ENCODE measurements at regions not wholly inside any gene's neighbourhood (a gene's known extent, or its start where the extent isn't known, plus 50 kb on each side); places are given as distances from the start of the nearest gene placed in this dataset.
A peak's percentile ranks its signal among the peaks of the same experiment; 100 is the strongest.

DNA sequence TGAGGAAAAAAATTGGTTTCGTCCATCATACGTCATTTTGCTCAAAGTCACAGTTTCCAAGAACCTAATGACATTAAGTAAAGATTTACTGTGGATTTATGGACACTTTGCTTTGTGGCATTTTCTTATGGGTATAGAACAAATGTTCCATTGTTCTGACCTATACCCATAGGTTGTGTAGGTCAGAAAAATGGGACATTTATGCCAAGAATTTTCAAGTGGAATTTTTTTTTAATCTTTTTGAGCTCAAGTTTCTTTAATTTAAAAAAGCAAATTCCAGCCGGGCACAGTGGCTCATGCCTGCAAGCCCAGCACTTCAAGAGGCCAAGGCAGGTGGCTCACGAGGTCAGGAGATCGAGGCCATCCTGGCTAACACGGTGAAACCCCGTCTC lies 187.5 kb upstream of the TPM1 start:
- H3K27me3 Mint-ChIP-seq (ENCODE audit: insufficient read depth, unreplicated experiment), result no peaks in the 10 kb centered on the region
- intact Hi-C loops (cut with micrococcal nuclease), result no loop called here
- H3K4me1 Mint-ChIP-seq (ENCODE audit: insufficient read depth, unreplicated experiment), result peaks cover 28% of the 10 kb centered on the region
- no peak overlapping the region for H3K27ac Mint-ChIP-seq (ENCODE audit: low read depth, unreplicated experiment)
- CTCF ChIA-PET, result interaction anchor here (0.7 to 2.8 kb wide), 3 partner anchors 68 to 239 kb away, joined by 3 to 9 read pairs (median 3); no protein-coding TSS in a partner anchor
- H3K36me3 Mint-ChIP-seq (ENCODE audit: insufficient read depth, unreplicated experiment), result no peaks in the 10 kb centered on the region
- H3K4me3 Mint-ChIP-seq (ENCODE audit: unreplicated experiment), result no peak overlapping the region
- POLR2A ChIA-PET, result interaction anchor here (0.9 to 2.7 kb wide), 3 partner anchors 41 to 193 kb away, joined by 3 to 11 read pairs (median 3); no protein-coding TSS in a partner anchor
- no peak for DNase-seq (ENCODE audit: unreplicated experiment)
- BruUV-seq (replicated peaks), result no TSS peak
- TF ChIP-seq, protein P1, sequence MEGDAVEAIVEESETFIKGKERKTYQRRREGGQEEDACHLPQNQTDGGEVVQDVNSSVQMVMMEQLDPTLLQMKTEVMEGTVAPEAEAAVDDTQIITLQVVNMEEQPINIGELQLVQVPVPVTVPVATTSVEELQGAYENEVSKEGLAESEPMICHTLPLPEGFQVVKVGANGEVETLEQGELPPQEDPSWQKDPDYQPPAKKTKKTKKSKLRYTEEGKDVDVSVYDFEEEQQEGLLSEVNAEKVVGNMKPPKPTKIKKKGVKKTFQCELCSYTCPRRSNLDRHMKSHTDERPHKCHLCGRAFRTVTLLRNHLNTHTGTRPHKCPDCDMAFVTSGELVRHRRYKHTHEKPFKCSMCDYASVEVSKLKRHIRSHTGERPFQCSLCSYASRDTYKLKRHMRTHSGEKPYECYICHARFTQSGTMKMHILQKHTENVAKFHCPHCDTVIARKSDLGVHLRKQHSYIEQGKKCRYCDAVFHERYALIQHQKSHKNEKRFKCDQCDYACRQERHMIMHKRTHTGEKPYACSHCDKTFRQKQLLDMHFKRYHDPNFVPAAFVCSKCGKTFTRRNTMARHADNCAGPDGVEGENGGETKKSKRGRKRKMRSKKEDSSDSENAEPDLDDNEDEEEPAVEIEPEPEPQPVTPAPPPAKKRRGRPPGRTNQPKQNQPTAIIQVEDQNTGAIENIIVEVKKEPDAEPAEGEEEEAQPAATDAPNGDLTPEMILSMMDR (IDR thresholded peaks at IDR 0.05; ENCODE audit: unreplicated experiment), result no peak
- no peaks in the 10 kb centered on the region for H3K9me3 Mint-ChIP-seq (ENCODE audit: unreplicated experiment)

DNA sequence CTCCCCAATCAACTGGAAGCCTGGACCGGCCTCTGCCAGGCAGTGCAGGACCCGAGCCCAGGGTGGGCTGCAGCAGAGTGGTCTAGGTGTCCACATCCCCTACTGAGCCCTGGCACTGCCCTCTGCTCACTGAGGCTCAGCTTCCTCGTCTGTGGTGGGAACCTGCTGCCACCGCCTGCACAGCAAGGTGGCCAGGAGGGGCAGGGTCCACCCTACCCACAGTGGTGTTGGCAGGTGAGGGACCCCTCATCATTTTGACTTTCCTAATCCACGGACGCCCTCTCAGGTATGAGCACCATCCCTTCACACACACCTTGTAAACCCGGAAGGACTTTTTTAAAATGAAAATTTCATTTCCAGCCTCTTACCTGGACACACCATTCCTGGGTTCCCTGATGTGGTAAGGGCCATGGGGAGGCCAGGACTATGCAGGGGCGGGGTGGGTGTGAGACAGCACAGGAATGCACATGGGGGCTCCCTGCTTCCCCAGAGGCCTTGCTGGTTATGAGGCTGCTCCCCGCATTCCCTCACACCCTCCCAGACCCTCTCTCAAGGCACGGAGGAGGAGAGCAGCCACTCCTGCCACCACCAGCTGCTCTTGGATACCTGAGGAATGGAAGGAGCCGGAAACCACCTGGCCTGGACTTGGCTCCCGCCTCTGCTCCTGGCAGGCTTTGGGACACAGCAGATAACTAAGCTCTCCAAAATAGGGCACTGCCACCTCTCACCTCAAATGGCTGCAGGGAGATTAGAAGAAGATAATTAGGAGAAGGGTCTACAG lies 185.9 kb upstream of the TPM1 start:
- Mint-ChIP-seq H3K4me1 (ENCODE audit: insufficient read depth, unreplicated experiment) (peaks cover 28% of the 10 kb centered on the region), H3K27me3 (ENCODE audit: insufficient read depth, unreplicated experiment) (no peaks in the 10 kb centered on the region), H3K36me3 (ENCODE audit: insufficient read depth, unreplicated experiment) (no peaks in the 10 kb centered on the region), H3K9me3 (ENCODE audit: unreplicated experiment) (no peaks in the 10 kb centered on the region), H3K4me3 (ENCODE audit: unreplicated experiment) (no peak overlapping the region), H3K27ac (ENCODE audit: low read depth, unreplicated experiment) (peak overlapping the region; percentile 83)
- DNase-seq (ENCODE audit: unreplicated experiment), result no peak
- CTCF ChIA-PET, result interaction anchor here (0.7 kb wide), 1 partner anchor 78 kb away, joined by 3 read pairs; no protein-coding TSS in a partner anchor
- POLR2A ChIA-PET, result interaction anchor here (0.8 to 1.5 kb wide), 2 partner anchors 43 to 208 kb away, joined by 3 read pairs; no protein-coding TSS in a partner anchor
- BruUV-seq (replicated peaks), result no TSS peak
- intact Hi-C loops (cut with micrococcal nuclease), result no loop called here
- TF ChIP-seq, protein P1 (IDR thresholded peaks at IDR 0.05; ENCODE audit: unreplicated experiment), result no peak

DNA sequence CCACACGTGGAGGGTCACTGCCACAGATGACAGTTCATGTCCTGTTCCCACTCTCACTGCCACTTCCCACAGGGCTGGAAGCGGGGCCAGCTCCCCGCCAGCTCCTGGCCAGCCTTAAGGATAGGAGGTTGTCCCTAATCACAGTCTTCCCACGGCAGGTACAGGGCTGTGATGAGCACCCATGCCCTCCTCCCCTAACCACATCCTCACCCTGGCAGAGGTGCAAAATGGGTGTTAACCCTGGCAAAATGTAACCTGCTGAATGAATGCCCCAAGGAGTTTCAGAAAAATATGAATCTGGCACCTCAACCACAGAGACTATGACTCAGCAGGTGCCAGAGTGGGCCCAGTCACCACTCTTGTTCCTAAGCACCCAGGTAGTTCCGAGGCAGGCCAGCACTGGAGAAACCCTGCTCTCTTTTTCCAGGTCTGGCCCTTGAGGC lies 185.1 kb upstream of the TPM1 start:
- H3K27me3 Mint-ChIP-seq (ENCODE audit: insufficient read depth, unreplicated experiment), result no peaks in the 10 kb centered on the region
- peaks cover 28% of the 10 kb centered on the region for H3K4me1 Mint-ChIP-seq (ENCODE audit: insufficient read depth, unreplicated experiment)
- intact Hi-C loops (cut with micrococcal nuclease), result no loop called here
- peak overlapping the region; percentile 83 for H3K27ac Mint-ChIP-seq (ENCODE audit: low read depth, unreplicated experiment)
- no peak overlapping the region for H3K4me3 Mint-ChIP-seq (ENCODE audit: unreplicated experiment)
- no peaks in the 10 kb centered on the region for H3K36me3 Mint-ChIP-seq (ENCODE audit: insufficient read depth, unreplicated experiment)
- no peaks in the 10 kb centered on the region for H3K9me3 Mint-ChIP-seq (ENCODE audit: unreplicated experiment)
- no TSS peak for BruUV-seq (replicated peaks)
- TF ChIP-seq, protein P1 (IDR thresholded peaks at IDR 0.05; ENCODE audit: unreplicated experiment), result no peak
- CTCF ChIA-PET, result interaction anchor here (0.7 kb wide), 1 partner anchor 77 kb away, joined by 3 read pairs; no protein-coding TSS in a partner anchor
- POLR2A ChIA-PET, result interaction anchor here (0.7 to 1.5 kb wide), 3 partner anchors 43 to 207 kb away, joined by 3 read pairs; no protein-coding TSS in a partner anchor
- DNase-seq (ENCODE audit: unreplicated experiment), result peak; percentile 96

DNA sequence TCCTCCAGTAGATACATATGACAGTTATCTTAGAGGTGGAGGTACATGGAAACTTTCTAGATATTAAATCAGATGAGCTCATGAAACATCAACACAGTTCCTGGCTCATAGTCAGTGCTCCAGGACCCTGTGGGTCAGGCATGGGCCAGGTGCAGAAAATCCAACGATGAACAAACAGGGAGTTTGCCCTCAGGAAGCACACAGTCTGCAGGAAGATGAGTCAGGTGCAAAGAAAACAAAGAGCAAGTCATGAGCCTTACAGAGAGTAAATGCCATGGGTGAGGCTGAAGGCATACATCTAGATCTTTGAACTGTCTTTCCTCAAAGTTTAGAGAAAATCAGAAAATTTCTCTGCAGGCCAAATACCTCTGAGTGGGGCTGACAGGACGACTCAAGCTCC lies 184.2 kb upstream of the TPM1 start:
- DNase-seq (ENCODE audit: unreplicated experiment), result peak; percentile 42
- H3K4me1 Mint-ChIP-seq (ENCODE audit: insufficient read depth, unreplicated experiment), result peaks cover 29% of the 10 kb centered on the region

More for the DNA sequence above, 184.2 kb upstream of the TPM1 start:
- TF ChIP-seq, protein P1 (IDR thresholded peaks at IDR 0.05; ENCODE audit: unreplicated experiment), result no peak
- no peaks in the 10 kb centered on the region for H3K9me3 Mint-ChIP-seq (ENCODE audit: unreplicated experiment)
- no peak overlapping the region for H3K4me3 Mint-ChIP-seq (ENCODE audit: unreplicated experiment)
- H3K27me3 Mint-ChIP-seq (ENCODE audit: insufficient read depth, unreplicated experiment), result no peaks in the 10 kb centered on the region
- H3K27ac Mint-ChIP-seq (ENCODE audit: low read depth, unreplicated experiment), result no peak overlapping the region
- ChIA-PET CTCF (interaction anchor here (0.7 to 0.8 kb wide), 2 partner anchors 65 to 236 kb away, joined by 3 to 4 read pairs; no protein-coding TSS in a partner anchor), POLR2A (no interaction called here)
- H3K36me3 Mint-ChIP-seq (ENCODE audit: insufficient read depth, unreplicated experiment), result no peaks in the 10 kb centered on the region
- BruUV-seq (replicated peaks), result no TSS peak
- intact Hi-C loops (cut with micrococcal nuclease), result no loop called here
